ENCODE measurements at regions not wholly inside any gene's neighbourhood (a gene's known extent, or its start where the extent isn't known, plus 50 kb on each side); places are given as distances from the start of the nearest gene placed in this dataset.
"Not testable (repeated sequence)": the region's sequence is repeated elsewhere in the genome, so short reads cannot be mapped to it uniquely, and the experiment has no call there.

DNA sequence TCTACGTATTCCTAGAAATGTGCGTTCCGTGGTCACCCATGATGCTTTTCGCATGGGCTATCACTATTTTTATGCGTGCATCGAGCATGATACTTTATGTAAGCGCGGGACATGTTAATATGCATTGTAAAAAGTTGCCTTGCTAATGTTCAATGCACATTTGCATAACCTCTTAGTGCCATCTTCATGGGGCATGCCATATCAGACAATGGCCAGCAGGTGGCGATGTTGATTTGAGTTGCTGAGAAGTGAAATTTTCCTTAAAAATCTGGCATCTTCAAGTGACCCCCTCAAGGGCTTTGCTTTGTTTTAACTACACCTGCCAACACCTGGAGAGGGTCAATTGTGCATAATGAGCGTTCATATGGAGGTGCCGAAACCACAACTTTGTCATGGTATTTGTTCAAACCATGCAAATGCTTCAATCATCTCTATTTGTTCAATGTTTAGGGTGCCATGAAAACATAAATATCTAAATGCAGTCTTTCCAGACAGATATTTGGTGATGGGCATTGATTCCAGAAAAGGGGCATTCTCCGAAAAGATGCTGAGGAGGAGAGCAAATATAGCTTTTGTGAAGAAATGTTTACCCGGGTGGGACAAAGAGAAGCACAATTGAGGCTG, 833.9 kb upstream of the PRKX start:
- peak; percentile 4 for DNase-seq (ENCODE audit: low read depth)

DNA sequence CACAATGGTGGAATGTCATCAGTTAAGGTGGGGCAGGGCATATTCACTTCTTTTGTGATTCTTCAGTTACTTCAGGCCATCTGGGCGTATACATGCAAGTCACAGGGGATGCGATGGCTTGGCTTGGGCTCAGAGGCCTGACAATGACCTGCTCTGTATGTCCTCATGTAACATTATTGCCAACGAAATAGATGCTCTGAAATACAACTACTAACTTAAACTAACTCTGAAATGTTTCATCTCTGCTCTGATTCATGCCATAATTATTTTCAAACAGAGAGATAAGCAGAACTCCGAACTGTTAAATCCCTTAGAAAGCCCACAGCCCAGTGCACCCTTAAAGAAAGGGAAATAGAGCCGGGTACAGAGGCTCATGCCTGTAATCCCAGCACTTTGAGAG, 832.7 kb upstream of the PRKX start:
- not testable (repeated sequence) for DNase-seq (ENCODE audit: low read depth)

GRCh38 chrX:4528247-4528646, 814.8 kb upstream of the PRKX start:
- no peak for DNase-seq (ENCODE audit: low read depth)

GRCh38 chrX:4485912-4486311, 772.5 kb upstream of the PRKX start:
- DNase-seq (ENCODE audit: low read depth) = no peak

- DNase-seq (ENCODE audit: low read depth) = no peak
Observed at GRCh38 chrX:4484266-4484665, 770.8 kb upstream of the PRKX start.

- DNase-seq (ENCODE audit: low read depth) = no peak
Observed at GRCh38 chrX:4451591-4451990, 738.1 kb upstream of the PRKX start.

DNA sequence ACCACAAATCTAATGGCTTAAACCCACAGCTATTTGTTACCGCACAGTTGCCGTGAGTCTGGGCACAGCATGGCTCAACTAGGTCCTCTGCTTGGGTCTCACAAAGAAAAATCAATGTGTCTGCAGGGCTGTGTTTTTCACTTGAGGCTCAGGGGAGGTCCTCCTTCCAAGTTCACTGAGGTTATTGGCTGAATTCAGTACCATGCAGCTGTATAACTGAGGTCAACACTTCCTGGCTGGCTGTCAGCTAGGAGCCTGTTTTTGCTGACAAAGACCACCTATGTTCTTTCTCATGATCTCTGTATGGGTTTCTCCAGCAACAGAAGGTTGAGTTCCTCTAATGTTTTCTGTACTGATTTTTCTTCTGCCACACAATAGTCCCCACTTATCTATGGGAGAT, 736.7 kb upstream of the PRKX start:
- DNase-seq (ENCODE audit: low read depth) = no peak

- DNase-seq (ENCODE audit: low read depth) = no peak
Observed at GRCh38 chrX:4435905-4436304, 722.5 kb upstream of the PRKX start.

DNA sequence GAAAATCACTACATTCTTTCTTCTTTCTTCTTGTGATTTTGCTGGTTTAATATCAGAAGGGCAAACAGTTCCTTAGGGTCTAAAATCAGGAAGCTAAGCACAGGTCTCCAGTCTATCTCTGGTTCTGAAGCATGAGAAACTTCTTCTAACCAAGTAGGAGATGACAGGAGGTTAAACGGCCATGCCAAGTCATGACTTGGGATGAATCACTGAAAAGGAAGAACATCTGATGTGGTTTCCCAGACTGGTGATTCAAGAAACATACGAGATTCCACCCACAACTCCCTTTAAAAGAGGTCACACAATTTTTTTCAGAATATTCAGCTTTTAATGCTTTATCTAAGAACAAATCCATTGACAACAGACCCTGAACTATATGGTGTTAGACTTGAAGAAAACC, 684.0 kb upstream of the PRKX start:
- no peak for DNase-seq (ENCODE audit: low read depth)

DNA sequence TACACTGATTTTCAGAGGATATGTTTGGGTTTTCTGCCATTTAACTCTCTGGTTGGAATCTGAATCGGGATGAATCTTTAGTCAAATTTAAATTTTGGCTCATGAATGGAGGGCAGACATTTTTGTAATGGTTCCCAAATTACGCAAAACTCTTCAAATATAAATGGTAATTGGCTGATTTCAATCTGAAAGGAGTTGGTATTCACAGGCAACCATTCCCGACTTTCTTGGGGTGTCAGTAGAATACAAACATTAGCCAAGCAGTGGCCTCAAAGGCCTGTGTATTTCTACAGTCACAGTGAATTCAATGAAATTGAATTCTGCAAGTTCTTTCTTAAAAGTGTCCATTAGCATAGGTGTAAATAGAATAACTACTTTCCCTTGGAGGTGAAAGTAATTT, 668.8 kb upstream of the PRKX start:
- DNase-seq (ENCODE audit: low read depth) = no peak

DNA sequence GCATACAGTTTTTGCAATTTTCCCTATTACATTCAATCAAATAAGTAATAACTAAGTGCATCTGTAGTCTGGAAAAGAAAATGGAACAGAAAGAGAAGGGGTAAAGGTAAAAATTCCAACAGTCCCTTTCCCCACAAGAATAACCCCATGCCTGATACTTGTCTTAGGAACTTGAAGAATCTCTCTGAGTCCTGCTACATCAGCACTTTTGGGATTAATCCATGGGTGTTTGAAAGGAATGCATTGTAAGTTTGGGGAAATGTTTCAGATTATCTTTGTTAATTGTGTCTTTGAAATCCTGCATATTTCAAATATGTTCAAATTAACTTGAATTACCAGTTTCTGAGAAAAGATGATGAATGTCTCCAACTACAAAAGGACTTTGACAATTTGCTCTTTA, 667.3 kb upstream of the PRKX start:
- no peak for DNase-seq (ENCODE audit: low read depth)

GRCh38 chrX:4379071-4379470, 665.6 kb upstream of the PRKX start:
- DNase-seq (ENCODE audit: low read depth) = no peak

DNA sequence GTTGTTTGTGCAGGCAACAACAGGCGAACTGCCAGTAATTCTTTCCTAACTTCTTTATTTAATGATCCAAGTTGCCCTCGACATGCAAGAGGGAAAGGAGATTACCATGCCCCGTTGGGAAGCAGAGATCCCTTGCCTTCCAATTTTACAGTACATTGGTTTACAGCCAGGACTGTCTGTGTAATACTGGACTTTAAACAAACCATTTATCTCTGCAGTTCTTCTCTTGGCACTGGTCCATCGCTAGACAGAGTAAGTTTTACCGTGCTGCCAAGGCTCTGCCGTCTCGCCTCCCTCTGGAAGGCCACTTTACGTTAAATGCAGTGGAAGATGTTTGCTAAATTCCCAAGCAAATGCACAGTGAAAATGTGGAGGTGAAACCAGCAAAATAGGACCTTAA, 660.3 kb upstream of the PRKX start:
- no peak for DNase-seq (ENCODE audit: low read depth)

DNA sequence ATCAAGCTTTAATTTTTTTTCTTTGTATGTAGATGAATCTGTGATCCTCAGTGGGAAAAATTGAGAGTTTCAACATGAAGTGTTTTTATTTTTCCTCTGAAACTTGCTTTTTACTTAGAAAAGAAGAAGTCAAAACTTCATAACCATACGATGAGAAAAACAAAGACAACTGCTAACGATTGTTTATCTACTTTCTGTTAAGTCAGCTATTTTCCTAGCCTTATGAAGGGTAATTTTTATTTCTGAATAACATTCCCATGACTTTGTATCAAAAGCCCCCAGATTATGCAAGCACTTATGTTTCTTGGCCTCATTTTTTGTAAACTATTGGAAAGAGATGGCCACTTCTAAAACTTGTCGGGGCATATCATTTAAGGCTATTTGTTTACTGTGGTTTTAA, 645.1 kb upstream of the PRKX start:
- no peak for DNase-seq (ENCODE audit: low read depth)

DNA sequence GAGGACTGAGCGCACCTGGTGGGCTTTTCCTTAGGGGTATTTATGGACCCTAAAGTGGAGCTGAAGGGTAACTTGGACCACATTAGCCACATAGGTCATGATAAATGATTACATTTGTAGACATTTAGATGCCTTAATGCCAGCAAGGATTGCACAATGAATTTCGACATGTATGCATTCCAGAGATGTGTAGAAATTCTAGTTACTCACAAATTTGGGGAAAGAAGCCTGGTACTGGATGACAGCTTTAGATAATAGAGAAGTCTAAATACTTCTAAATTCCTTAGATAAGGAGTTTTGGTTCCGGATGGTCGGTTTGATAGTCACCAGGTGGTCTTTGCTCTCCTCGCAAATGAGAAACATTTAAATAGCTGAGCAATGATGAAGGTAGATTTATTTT, 609.5 kb upstream of the PRKX start:
- DNase-seq (ENCODE audit: low read depth) = no peak

- no peak for DNase-seq (ENCODE audit: low read depth)
Observed at GRCh38 chrX:4320436-4320947, 607.0 kb upstream of the PRKX start.

DNA sequence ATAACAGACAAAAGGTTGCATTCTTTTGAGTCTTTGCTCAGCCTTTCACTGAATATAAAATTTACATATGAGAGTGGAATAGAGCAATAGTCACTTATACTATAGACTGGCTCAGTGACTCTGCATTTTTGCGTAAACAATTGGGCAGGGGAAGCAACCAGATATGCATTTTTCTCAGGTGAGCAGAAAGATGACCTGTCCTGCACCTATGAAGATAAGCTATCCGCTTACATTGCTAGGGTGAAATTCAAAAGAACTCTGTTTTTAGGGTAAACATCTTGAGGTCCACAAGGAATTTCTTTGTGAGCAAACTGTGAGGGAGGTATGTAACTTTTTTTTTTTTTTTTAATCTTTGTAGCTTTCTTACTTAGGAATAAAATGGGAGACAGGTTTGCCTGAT, 602.4 kb upstream of the PRKX start:
- DNase-seq (ENCODE audit: low read depth) = no peak

GRCh38 chrX:4314586-4314985, 601.1 kb upstream of the PRKX start:
- DNase-seq (ENCODE audit: low read depth) = no peak

DNA sequence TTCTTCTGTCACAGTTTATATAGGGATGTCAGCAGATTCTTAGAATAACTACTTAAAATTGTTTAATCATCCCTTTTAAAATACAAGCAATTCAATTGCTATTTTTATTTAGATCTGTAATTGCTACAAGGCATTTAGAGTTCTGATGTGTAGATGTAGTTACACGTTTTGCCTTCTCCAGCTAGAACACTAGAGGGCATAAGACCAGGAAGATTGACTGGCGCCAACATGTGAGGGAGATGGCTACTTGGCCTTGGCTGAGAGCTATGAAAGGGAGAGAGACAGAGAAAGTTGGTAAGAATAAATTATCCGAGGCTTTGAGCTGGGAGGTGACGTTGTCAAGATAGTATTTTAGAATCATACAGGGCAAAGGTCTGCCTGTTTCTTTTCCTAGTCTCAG, 563.7 kb upstream of the PRKX start:
- no peak for DNase-seq (ENCODE audit: low read depth)

DNA sequence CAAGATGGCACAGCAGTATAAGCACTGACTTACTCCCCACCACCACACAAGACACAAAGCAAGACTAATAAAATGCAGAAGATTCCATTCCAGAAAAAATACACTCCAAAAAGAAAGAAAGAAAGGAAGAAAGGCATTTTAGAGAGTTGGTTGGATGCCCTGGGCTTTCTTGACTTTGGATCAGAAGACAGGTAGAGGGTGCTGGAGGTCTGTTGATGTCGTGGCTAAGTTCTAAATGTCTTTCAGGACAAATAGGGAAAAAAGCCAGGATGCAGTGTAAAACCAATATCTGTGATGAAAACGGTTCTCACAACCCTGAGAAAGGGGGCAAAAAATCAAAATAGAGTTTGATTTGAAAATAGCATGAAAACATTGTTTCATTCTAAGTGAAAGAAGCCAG, 555.2 kb upstream of the PRKX start:
- no peak for DNase-seq (ENCODE audit: low read depth)

- no peak for DNase-seq (ENCODE audit: low read depth)
Observed at GRCh38 chrX:4265036-4265435, 551.6 kb upstream of the PRKX start.

DNA sequence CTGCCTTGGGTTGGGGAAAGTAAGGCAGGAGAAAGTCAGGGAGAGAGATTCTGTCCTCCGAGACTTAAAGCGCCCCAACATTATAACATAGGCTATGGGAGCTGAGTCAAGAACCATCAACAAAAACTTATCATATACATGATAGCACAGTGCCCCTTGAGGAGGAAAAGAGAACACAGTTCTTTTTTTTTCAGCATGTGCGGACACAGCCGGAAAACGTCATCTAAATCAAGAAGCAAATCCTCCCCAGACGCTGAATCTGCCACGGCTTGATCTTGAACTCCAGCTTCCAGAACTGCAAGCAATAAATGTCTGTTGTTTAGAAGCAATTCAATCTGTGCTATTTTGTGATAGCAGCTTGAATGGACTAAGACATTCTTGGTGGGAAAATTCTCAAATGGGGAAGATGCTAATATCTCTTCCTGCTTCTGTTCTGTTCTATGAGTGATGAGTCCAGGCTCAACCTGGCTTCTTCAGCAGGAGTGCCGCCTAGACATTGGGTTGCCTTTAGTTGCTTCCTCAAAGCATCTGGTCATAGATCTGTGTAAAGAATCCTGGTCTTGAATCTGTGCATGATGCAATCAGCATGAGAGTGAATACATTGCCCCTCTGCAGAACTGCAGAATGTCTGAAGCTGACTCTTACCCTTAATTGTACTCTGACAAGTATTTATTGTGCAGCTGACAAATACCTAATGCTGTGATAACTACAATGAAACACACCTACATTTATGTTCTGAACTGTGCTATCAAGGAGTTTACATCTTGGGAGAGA, 549.8 kb upstream of the PRKX start:
- no peak for DNase-seq (ENCODE audit: low read depth)

DNA sequence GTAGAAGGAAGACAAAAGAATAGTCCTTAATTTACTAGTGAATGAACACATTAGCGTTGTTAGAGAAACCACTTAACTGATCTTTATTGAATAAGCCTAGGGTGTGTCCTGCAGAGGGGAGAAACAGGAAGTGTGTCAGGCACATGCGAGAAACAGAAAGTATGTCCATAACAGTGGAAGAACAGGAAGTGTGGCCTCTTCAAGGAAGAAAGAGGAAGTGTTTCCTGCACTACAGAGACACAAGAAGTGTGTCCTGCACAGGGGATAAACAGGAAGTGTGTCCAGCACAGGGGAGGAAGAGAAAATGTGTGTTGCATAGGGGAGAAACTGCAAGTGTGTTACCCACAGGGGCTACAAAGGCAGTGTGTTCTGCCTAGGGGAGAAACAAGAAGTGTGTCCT, 539.6 kb upstream of the PRKX start:
- DNase-seq (ENCODE audit: low read depth) = no peak

- no peak for DNase-seq (ENCODE audit: low read depth)
Observed at GRCh38 chrX:4249401-4249800, 536.0 kb upstream of the PRKX start.
